ENCODE measurements at regions not wholly inside any gene's neighbourhood (a gene's known extent, or its start where the extent isn't known, plus 50 kb on each side); places are given as distances from the start of the nearest gene placed in this dataset.

DNA sequence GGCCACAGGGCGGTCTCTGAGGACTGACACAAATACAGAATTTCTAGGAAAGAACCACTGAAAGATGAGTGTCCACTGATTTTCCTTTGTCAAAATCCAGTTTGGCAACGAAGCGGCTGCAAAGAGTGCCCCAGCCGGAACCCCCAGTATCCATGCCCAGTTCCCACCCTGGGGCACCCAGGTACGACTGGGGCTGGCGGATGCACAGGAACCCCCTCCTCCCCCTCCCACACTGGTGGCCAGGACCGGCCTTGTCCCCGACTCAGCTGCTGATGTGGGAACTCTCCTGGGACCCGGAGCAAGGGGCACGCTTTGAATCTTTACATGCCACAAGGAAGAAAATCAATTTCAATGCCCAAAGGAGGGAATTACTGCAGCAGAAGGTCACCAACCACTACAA is 220.8 kb upstream of the ZNF507 start:
- TF ChIP-seq POLR2AphosphoS5 (IDR thresholded peaks at IDR 0.05; ENCODE audit: low read depth, low read length) (no peak), POLR2A (IDR thresholded peaks at IDR 0.05; ENCODE audit: low read depth, low read length) (no peak), TAF1 (IDR thresholded peaks at IDR 0.05; ENCODE audit: low read depth, low read length) (no peak), PAX5 (IDR thresholded peaks at IDR 0.05; ENCODE audit: insufficient read depth, low read length, severe bottlenecking) (no peak), SPI1 (IDR thresholded peaks at IDR 0.05; ENCODE audit: low read depth, low read length) (no peak), POU2F2 (IDR thresholded peaks at IDR 0.05; ENCODE audit: low read depth, low read length) (no peak)
